Peyer's patch (tissue), 4 donors: ENCODE measurements at regions not wholly inside any gene's neighbourhood (a gene's known extent, or its start where the extent isn't known, plus 50 kb on each side); places are given as distances from the start of the nearest gene placed in this dataset.

Experiments used
- CTCF ChIP-seq, 6 experiments: fragments of 450-650 bp in 4 of 6; fragments of 200-600 bp in 2 of 6; sonication (generic) in 1 of 6; IDR thresholded peaks; one replicate each; pipeline ENCODE4 v1.5.1; 2017 to 2019; ENCODE audit warnings: antibody characterized with exemption in 6 of 6, mild to moderate bottlenecking in 3 of 6, moderate library complexity in 1 of 6
- POLR2A ChIP-seq, 2 donors: fragments of 450-650 bp; IDR thresholded peaks; one replicate each; pipeline ENCODE4 v1.5.1; 2017; ENCODE audit warnings: antibody characterized with exemption in 2 of 2, mild to moderate bottlenecking in 2 of 2, moderate library complexity in 2 of 2

- TF ChIP-seq CTCF (IDR thresholded peaks at IDR 0.05) = no peak
- TF ChIP-seq POLR2A (IDR thresholded peaks at IDR 0.05) = no peak
These were observed 318.8 kb downstream of the C16orf95 start for GRCh38 chr16:86998196-86999001.
